GM19351 (cell line): ENCODE measurements at regions not wholly inside any gene's neighbourhood (a gene's known extent, or its start where the extent isn't known, plus 50 kb on each side); places are given as distances from the start of the nearest gene placed in this dataset.

Source experiments
- ATAC-seq: cut with Tn5 transposase; IDR thresholded peaks from one replicate; pipeline ENCODE4 v1.9.1; 2021; ENCODE audit warnings: mild to moderate bottlenecking, moderate library complexity; ENCODE audit not compliant: unreplicated experiment

DNA sequence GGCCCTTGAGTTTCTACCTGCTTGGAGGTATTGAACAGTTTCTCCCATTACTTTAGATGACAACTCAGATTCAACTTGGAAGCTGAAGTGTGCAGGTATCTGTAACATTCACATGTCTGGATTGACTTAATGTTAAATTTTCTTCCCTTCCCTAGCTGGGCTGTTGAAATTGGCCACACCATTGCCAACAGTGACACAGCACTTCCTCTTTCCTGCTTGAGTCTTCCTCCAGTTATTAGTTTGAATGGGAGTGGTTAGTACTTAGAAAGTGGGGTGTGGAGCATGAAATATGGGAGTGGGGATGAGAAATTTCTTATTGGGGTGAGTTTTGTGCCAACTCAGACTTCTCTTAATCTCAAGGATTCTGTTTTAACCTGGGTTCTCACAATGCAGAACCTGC is 454.9 kb downstream of the KCNJ2 start:
- ATAC-seq: no peak

DNA sequence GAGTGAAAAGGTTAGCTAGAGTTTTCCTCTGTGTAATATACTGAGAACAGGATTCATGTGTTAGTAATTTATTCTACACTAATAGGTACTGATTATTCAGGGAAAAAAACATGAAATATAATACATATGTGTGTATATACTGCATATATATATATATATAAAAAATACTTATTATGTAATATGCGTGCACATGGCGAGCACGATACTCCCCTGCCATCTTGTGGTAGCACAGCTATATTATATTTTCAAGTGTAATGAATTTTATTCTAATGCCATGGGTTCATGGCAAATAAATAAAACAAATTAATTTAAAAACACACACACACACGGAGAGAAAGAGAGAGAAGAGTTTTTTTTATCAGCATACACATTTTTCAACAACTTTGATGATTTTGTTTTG is 460.6 kb downstream of the KCNJ2 start:
- no peak for ATAC-seq

DNA sequence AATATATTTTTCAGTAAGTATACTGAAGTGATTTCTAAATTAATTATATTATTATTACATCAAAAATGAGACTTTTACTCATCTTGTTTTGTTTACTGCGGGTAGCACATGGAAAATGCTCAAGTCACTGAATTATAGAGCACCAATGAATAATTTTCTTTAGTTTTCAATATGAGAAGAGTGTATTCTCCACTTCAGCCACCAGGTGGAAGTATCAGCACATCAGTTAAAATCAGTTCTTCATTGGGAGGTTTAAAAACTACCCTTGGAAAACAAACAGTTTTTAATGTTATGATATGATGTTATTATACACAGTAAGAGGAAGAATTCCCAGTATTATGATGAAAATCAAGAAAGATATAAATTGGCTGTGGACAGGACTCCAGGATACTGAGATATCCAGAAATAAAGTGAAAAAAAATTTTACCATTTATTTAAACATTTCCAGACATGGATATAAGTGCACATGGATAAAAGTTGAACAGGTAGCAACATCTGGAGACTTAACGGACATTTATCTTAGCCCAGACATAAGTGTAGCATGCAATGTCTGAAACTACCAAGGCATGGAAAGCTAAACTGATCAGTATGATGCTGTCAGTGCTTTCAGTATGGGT is 467.3 kb downstream of the KCNJ2 start:
- ATAC-seq: peak; percentile 62

DNA sequence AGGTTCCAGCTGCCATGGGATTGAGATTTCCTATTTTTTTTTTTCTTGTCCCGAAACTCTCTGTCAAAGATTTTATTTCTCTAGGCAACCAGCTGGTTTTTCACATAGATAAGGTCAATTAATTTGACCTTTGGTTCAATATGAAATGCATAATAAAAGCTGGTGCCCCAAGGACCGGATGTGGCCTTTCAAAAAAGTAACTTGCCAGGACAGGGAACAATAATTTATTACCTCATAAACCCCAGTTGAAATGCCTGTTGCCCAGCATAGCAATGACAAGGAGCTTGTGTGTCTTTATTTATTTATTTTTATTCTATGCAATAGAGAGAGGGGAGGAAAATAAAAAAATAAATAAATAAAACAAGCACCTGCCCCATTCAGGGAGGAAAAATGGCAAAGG is 472.7 kb downstream of the KCNJ2 start:
- no peak for ATAC-seq

DNA sequence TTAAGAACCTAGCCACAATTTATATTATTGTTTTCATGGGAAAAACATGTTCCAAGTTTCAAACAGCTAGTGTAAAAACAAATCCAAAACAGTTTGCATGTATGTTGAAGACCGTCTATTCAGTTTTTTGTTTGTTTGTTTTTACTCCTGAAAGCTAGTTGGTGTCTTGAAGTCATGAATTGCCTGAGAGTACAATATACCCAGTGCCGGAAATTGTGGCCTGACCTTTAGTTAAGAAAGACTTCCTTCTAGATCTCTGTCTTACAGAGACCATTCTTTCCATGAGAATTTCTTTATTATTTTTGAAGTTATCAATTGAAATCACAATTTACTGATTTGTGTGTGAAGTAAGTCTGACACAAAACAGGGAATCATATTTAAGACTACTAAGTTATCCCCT is 474.8 kb downstream of the KCNJ2 start:
- no peak for ATAC-seq

DNA sequence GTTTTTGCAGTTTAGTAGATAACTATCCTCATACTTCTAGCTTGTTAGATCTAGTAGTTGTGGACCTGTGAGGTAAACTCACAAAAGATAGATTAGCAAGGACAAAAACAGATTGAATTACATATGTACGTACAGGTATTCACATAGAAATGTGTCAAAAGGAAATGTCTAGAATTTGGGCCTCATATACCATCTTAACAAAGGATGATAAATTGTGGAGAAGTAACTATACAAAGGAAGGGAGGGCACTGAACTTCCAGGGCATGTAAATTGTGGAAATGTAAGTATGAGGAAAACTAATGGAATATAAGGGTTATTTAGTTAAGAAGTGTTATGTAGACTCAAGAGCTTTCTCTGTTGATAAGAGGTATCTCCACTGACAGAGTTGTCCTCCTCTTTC is 477.3 kb downstream of the KCNJ2 start:
- no peak for ATAC-seq

DNA sequence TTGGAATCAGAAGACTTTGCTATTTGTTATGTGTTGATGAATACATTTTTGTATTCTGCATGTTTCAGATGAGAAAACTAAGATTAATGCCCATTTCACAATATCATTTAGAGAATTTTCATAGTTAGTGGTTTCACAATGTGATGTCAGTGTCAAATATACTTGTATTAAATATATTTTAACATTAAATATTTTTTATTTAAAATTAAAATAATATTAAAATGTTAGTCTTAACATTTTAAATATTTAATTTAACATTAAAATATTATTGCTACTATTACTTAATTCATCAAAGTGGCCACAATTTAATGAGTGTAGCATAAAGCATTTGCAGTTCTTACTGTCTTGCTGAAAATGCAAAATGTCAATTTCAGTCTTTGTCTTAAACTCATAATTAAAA is 478.8 kb downstream of the KCNJ2 start:
- ATAC-seq: no peak

DNA sequence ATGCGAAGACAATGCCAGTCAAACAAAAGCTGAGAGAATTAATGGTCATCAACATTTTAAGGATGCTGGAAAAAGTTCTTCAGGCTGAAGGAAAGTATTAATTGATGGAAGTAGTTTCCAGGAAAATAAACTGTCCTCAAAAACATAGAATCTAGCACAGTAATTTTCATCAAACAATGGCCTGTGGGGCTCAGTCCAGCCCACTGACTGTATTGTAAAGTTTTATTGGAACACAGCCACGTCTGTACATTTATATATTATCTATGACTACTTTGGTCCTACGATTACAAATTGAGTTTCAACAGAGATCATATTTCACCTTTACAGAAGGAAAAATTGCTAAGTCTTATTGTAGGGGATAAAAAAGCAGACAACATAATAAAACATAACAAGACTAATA is 484.5 kb downstream of the KCNJ2 start:
- no peak for ATAC-seq

DNA sequence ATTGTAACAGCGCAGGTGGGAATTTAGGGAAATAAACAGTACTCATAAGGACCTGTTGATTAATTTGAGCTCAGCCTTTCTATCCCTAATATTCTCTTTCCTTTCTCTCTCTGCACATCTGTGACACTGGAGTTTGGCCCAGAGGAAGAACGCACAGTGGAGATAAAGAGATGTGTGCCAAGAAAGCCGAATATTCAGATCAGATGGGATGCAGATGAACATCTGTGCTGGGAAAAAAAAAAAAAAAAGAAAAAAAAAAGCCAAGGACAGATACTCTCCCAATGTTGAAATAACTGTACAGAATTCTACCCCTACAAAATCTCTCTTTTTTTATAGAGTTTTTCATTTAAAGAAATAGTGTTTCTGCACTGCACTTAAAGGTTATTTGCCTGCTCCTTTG is 485.4 kb downstream of the KCNJ2 start:
- no peak for ATAC-seq

DNA sequence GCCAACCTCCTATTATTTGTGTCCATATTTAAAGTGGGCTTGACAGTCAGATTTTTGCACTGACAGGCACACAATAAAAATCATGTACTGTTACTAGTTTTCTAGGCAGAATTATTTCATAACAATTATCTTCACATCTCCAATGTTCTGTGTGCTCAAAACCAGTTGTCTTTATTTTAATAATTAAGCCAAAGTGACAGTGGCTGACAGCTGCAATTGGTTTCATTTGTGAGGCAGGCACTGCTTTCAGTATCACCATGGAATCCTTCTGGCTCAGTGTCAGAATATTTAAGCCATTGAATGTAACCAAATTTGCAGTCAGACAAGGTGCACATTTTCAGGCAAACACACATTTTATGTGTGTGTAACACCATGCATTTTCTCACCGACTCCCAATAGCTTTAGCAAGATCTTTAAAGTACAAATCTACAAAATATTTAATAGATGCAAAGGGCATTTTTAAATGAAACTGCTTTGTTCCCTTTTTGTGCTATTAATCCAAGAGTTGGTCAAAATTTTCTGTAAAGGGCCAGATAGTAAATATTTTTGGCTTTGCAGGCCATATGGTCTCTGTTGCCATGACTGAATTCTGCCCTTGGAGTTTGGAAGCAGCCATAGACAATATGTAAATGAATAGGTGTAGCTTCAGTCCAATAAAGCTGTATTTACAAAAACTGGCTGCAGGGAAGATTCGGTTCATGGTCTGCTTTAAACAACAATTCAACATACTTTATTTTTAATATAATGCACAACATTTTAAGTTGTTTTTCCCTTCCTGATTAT is 486.0 kb downstream of the KCNJ2 start:
- ATAC-seq: no peak

DNA sequence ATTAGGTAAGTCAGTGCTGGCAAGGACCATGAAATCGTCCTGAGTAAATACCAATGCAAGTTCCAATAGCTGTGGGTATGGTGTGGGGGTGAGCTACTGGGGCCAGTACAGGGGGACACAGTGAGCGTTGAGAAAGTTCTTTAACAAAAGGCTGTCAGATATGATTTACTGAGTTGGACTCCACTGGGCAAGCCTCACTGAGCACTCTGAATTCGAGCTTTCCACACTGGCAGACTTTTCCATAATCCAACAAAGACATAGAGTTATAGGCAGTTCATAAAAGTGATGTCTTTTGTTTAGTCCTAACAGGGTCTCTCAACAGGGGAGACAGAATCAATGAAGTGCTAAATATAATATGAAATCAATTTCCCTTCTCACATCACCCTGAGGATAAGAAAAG is 489.0 kb downstream of the KCNJ2 start:
- no peak for ATAC-seq

DNA sequence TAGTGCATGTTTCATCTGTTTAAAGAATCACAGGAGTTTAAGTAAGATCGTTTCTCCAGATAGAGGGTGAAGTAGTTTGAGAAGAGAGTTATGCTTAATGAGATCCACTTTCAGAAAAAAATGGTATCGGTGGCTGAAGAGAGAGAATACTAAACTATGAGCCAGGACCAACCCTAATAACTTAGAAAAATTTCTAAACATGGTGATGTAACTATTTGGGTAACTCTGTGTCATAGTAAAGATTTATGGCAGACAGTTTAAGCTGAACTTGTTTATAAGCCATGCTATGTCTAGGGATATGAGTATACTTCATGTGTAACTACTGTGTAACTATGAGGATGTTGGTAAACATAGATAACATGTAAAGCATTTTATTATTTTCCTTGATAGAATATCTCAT is 489.5 kb downstream of the KCNJ2 start:
- no peak for ATAC-seq

DNA sequence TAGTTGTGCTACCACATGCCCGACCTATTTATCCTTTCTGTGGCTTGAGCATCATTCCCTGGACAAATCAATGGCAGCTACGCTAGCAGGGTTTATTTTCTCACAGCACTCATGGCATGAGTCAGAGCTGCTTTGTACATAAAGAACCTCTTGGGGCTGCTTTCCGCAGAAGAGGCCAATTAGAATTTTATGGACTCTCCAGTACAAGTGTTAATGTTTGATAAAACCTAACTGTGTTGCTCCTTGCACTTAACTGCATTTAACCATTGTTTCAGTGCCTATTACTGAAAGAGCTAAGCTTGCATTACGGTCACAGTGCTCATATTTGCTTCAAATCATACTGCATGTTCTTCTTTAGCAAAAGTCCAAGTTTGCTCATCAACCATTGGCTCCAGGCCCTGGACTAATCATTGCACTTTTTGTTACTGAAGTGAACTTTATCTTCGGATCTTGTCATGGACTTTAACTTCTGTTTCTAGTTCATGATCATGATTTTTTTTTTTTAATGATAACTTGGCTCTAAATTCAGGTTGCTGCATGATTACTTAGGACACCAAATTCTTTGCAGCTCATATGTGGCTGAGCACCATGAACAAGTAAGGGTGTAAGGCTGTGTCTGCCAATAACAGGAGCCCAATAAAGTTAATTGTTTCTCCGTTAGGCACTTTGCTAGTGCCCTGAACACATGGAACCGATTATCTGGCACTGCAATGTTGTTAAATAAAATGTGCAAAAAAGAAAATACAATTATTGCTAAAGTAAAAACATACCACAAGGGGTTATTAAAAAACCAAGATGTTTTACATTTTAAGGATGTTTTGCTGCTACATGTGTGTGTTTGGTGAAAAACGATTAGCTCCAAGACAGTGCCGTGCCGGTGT is 492.2 kb downstream of the KCNJ2 start:
- ATAC-seq: no peak

DNA sequence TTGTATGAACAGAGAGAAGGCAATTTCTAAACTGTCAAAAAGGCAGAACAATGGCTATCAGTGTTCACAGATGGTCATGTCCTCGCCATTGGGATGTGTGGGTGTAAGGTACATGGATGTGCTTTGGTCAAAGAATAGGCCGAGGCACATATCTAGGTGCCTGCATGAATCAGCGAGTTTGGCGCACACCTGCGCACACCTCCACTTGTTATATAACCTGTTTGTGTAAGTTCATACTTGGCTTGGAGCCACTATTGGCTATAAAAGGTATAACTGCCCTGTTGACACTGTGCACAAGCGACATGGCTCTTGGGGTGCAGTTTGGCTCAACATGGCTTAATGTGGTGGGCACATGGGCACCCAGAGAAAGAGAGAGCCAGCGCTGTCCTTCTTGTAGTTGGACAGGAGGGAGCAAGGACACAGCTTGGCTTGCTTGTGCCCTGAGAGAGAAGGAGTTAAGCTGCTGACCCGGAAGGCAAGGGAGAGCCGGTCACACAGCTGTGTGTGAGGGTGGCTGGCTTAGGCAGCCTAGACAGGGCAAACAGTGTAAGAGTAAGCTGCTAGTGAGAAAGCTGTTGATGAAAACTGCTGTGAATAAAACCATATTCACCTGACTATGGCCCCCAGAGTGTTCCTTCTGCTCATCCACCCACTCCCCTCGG is 499.1 kb downstream of the KCNJ2 start:
- ATAC-seq: no peak

DNA sequence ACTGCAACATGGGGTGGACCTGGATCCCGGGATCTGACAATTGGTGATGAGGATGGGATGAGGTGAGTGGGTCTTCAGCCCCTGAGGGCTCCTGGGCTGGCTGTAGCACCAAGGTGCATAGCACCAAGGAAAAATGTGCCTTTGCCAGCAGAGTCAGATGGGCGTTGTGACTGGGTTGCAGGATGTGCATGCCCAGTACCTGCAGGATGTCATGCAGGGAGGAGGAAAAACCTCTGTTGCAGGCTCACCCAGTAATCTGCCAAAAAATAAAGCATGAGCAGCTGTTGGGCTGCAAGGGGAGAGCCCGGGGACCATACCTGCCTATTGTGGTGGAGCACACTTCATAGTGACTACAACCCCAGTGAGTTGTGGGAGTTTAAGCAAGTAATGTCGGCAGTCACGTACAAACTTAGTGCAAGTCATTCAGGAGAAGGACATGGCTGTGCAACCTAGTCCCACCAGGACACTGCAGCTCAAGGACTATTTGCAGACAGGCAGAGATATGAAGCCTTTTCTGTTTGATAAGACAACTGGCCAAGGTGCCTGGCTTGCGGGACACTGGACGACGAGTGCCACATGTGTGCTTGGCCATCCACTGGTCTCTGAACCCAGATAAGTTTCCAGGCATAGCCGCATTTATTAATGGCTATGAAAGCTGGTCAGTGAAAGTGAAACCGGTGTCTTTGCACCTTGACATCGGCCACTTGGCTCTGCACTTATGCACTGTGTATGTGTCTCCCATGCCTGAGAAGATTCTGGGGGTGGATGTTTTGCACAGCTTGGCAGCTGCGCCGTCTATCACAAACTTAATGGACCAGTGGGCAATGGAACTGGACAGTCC is 499.8 kb downstream of the KCNJ2 start:
- no peak for ATAC-seq

DNA sequence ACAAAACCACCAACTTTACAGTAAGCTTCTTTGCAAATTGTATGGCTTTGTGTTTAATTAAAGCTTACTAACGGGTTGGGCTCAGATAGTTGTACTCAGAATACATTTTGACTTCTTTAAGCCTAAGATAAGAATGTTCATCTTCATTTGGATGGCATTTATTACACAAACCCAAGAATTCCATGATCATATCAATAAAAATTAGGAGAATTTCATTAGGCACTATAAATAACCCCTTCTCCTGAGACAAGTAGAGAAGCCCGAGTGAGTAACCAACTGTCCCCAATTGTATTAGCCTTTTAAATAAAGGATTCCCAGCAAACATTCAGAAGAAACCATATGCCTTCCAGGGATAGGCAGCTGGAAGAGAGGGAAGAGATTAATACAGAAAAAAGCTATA is 504.7 kb downstream of the KCNJ2 start:
- ATAC-seq: no peak

DNA sequence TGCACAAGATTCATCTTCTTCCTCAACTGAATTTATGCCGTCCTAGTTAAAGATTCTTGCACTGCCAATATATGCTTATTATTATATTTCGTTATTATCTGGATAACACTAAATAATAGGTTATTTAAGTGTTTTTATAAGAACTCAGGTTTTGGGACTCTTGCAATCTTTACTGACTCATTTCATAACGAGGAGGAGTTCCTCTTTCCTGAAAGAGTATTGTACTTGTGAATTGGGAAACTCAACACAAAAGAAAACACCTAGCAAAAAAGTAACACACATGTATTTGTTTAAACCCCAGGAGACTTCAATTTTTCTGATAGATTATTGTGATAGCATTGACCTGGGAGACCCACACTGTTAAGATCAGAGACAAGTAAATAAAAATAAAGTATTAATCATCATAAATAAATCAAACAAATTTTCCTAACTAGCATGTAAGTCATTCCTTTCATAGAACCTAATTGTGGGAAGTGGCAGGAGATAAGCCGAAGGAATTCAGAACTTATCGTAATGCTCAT is 505.8 kb downstream of the KCNJ2 start:
- no peak for ATAC-seq

DNA sequence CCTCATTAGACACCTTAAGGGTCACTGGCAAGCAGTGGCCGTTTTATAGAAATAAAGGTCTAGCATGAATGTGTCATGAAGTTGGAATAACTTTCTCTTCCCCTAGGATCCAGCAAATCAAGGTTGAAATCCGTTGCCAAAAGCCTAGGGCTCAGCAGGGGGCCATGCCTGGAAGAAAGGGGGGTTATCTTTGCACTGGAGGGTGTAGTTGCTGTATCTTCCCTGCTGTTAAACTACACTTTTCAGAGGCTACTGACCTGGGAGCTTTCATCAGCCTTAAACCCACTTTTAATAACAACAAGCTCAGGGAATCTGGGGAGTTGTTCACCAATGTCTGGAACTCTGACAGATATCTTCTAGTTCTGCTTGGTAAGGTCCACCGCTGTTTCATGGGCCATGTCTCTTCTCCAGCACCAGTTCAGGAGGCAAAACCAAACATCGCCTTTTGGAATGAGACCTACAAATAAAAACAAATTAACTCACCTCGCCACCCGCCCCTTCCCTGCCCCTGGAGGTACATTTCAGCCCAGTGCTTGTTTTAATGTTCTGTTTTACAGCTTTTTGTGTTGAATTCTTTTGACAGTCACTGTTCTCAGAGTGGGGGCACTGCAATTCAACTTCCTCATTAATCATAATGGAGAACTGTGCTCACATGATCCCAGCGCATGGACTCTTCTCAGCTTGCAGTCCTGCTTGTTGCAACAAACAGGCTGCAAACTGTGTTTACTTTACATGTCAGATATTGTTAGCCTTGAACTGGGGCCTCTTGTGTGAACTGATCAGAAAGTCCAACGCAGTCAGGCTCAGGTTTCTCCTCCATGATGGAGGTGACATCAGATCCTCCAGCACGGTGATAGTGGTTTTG is 508.7 kb downstream of the KCNJ2 start:
- ATAC-seq: no peak

DNA sequence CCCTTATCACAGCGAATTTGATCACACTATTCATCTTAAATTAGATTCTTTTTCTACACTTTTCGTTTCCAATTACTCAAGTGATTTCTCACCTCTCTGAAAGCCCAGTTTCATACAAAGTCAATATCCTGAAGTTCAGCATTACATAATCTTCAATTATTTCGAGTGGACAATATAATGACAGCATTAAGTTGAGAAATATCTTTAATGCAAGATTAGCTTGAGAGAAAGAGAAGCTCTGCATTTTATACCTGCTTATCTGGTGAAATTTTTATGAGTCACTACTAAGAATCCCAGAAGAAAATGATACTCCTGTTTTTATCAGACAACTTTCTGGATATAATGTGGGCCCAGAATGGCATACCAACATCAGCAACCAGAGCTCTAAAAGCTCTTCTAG is 509.6 kb downstream of the KCNJ2 start:
- no peak for ATAC-seq
